HG02763 (cell line): ENCODE measurements at regions not wholly inside any gene's neighbourhood (a gene's known extent, or its start where the extent isn't known, plus 50 kb on each side); places are given as distances from the start of the nearest gene placed in this dataset.

Experiments used
- ATAC-seq: cut with Tn5 transposase; IDR thresholded peaks from one replicate; pipeline ENCODE4 v1.9.1; 2021; ENCODE audit warnings: mild to moderate bottlenecking, moderate library complexity; ENCODE audit not compliant: unreplicated experiment

GRCh38 chr3:70805061-70805889 is 492.8 kb upstream of the MDFIC2 start:
- no peak for ATAC-seq

GRCh38 chr3:70803891-70804290 is 491.5 kb upstream of the MDFIC2 start:
- no peak for ATAC-seq

- ATAC-seq = no peak
Measured at GRCh38 chr3:70803319-70803718, 490.9 kb upstream of the MDFIC2 start.

GRCh38 chr3:70800951-70801350 is 488.5 kb upstream of the MDFIC2 start:
- ATAC-seq = no peak

- ATAC-seq = no peak
Measured at GRCh38 chr3:70789878-70790277, 477.4 kb upstream of the MDFIC2 start.

- no peak for ATAC-seq
Measured at GRCh38 chr3:70780790-70781189, 468.4 kb upstream of the MDFIC2 start.

GRCh38 chr3:70779296-70779695 is 466.9 kb upstream of the MDFIC2 start:
- no peak for ATAC-seq

GRCh38 chr3:70776081-70776480 is 463.6 kb upstream of the MDFIC2 start:
- ATAC-seq = no peak

GRCh38 chr3:70775257-70775656 is 462.8 kb upstream of the MDFIC2 start:
- no peak for ATAC-seq

- no peak for ATAC-seq
Measured at GRCh38 chr3:70774641-70775040, 462.2 kb upstream of the MDFIC2 start.

GRCh38 chr3:70771426-70772147 is 459.1 kb upstream of the MDFIC2 start:
- no peak for ATAC-seq

- no peak for ATAC-seq
Measured at GRCh38 chr3:70770650-70771049, 458.2 kb upstream of the MDFIC2 start.

- no peak for ATAC-seq
Measured at GRCh38 chr3:70766301-70766700, 453.9 kb upstream of the MDFIC2 start.

GRCh38 chr3:70763894-70764293 is 451.5 kb upstream of the MDFIC2 start:
- no peak for ATAC-seq

- no peak for ATAC-seq
Measured at GRCh38 chr3:70757658-70758057, 445.2 kb upstream of the MDFIC2 start.

- ATAC-seq = no peak
Measured at GRCh38 chr3:70755526-70755925, 443.1 kb upstream of the MDFIC2 start.

GRCh38 chr3:70754314-70754713 is 441.9 kb upstream of the MDFIC2 start:
- no peak for ATAC-seq

- no peak for ATAC-seq
Measured at GRCh38 chr3:70753572-70753971, 441.1 kb upstream of the MDFIC2 start.

GRCh38 chr3:70752051-70752450 is 439.6 kb upstream of the MDFIC2 start:
- ATAC-seq = no peak

- ATAC-seq = no peak
Measured at GRCh38 chr3:70749122-70749521, 436.7 kb upstream of the MDFIC2 start.

- no peak for ATAC-seq
Measured at GRCh38 chr3:70748593-70748992, 436.2 kb upstream of the MDFIC2 start.

- no peak for ATAC-seq
Measured at GRCh38 chr3:70747847-70748246, 435.4 kb upstream of the MDFIC2 start.
